Ishikawa (cell line): ENCODE measurements at regions not wholly inside any gene's neighbourhood (a gene's known extent, or its start where the extent isn't known, plus 50 kb on each side); places are given as distances from the start of the nearest gene placed in this dataset.

ENCODE experiments used
- CREB1 ChIP-seq: IDR thresholded peaks from 2 replicates; pipeline ENCODE4 v1.6.1; 2012; ENCODE audit warnings: low read depth
- EGR1 ChIP-seq: IDR thresholded peaks from 2 replicates; pipeline ENCODE4 v1.6.1; 2012
- EP300 ChIP-seq: IDR thresholded peaks from 2 replicates; pipeline ENCODE4 v1.6.1; 2012; ENCODE audit warnings: borderline replicate concordance
- TAF1 ChIP-seq: IDR thresholded peaks from 2 replicates; pipeline ENCODE4 v1.6.1; 2012; ENCODE audit warnings: low read depth, mild to moderate bottlenecking
- TCF12 ChIP-seq: IDR thresholded peaks from 2 replicates; pipeline ENCODE4 v1.6.1; 2012; ENCODE audit warnings: low read depth
- YY1 ChIP-seq: IDR thresholded peaks from 2 replicates; pipeline ENCODE4 v1.6.1; 2012; ENCODE audit warnings: low read depth
- TF ChIP-seq, protein P1 (sequence below): IDR thresholded peaks from 2 replicates; pipeline ENCODE4 v1.6.1; 2012; ENCODE audit warnings: low read depth, mild to moderate bottlenecking

DNA sequence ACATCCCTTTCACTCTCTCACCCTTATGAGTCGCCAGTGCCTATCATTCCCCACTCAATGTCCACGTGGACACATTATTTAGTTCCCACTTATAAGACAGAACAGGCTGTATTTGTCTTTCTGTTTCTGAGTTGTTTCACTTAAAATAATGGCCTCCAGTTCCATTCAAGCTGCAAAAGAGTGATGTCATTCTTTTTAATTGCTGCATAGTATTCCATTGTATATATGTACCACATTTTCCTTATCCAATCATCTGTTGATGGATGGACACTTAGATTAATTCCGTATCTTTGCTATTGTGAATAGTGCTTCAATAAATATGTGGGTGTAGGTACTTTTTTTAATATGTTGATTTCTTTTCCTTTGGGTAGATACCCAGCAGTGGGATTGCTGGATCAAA is 79.1 kb downstream of the ZNF365 start:
- TF ChIP-seq CREB1 (no peak), YY1 (no peak), EGR1 (no peak), EP300 (no peak), TCF12 (no peak), TAF1 (no peak)
- TF ChIP-seq, protein P1, sequence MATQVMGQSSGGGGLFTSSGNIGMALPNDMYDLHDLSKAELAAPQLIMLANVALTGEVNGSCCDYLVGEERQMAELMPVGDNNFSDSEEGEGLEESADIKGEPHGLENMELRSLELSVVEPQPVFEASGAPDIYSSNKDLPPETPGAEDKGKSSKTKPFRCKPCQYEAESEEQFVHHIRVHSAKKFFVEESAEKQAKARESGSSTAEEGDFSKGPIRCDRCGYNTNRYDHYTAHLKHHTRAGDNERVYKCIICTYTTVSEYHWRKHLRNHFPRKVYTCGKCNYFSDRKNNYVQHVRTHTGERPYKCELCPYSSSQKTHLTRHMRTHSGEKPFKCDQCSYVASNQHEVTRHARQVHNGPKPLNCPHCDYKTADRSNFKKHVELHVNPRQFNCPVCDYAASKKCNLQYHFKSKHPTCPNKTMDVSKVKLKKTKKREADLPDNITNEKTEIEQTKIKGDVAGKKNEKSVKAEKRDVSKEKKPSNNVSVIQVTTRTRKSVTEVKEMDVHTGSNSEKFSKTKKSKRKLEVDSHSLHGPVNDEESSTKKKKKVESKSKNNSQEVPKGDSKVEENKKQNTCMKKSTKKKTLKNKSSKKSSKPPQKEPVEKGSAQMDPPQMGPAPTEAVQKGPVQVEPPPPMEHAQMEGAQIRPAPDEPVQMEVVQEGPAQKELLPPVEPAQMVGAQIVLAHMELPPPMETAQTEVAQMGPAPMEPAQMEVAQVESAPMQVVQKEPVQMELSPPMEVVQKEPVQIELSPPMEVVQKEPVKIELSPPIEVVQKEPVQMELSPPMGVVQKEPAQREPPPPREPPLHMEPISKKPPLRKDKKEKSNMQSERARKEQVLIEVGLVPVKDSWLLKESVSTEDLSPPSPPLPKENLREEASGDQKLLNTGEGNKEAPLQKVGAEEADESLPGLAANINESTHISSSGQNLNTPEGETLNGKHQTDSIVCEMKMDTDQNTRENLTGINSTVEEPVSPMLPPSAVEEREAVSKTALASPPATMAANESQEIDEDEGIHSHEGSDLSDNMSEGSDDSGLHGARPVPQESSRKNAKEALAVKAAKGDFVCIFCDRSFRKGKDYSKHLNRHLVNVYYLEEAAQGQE: no peak
